ENCODE measurements at regions not wholly inside any gene's neighbourhood (a gene's known extent, or its start where the extent isn't known, plus 50 kb on each side); places are given as distances from the start of the nearest gene placed in this dataset.
"Not testable (repeated sequence)": the region's sequence is repeated elsewhere in the genome, so short reads cannot be mapped to it uniquely, and the experiment has no call there.

GRCh38 chr1:149336082-149336481, 138.8 kb upstream of the NBPF19 start:
- FAIRE-seq; H3K79me2 ChIP-seq (ENCODE audit: control insufficient read depth, insufficient read depth, low read length); H3K36me3 ChIP-seq (ENCODE audit: control insufficient read depth in 2 of 2, insufficient read depth in 2 of 2, low read length in 1 of 2); H2AFZ ChIP-seq (ENCODE audit: control insufficient read depth, low read depth, low read length); H3K4me2 ChIP-seq (ENCODE audit: control insufficient read depth, insufficient read depth); DNase-seq (ENCODE audit: low read depth, low spot score); H3K9me3 ChIP-seq (replicated peaks; ENCODE audit: control insufficient read depth, insufficient read depth, low read length); RAD21 ChIA-PET (ENCODE audit: unreplicated experiment); H4K20me1 ChIP-seq (ENCODE audit: control insufficient read depth, insufficient read depth); H3K4me3 ChIP-seq; SMC1A ChIA-PET (ENCODE audit: uncharacterized antibody, unreplicated experiment); H3K9ac ChIP-seq (ENCODE audit: control insufficient read depth, insufficient read depth, low read length); H3K27ac ChIP-seq (ENCODE audit: control insufficient read depth, insufficient read depth); in situ Hi-C loops (cut with MboI); intact Hi-C loops (cut with micrococcal nuclease; ENCODE audit: unreplicated experiment); POLR2A ChIA-PET; BruUV-seq (replicated peaks); CTCF ChIA-PET; H3K4me1 ChIP-seq (ENCODE audit: control insufficient read depth, insufficient read depth, low read length); H3K27me3 ChIP-seq (replicated peaks in 1 of 2; ENCODE audit: control insufficient read depth in 2 of 2, insufficient read depth in 2 of 2, low read length in 1 of 2); ATAC-seq: not testable (repeated sequence)
- no CpG with 5 or more reads among the region's 2 CpGs for WGBS (ENCODE audit: insufficient coverage, insufficient replicate concordance, low lambda C conversion rate, missing lambda C conversion rate)

GRCh38 chr1:149338221-149338691, 136.6 kb upstream of the NBPF19 start:
- CTCF ChIA-PET; RAD21 ChIA-PET (ENCODE audit: unreplicated experiment); H3K27me3 ChIP-seq (replicated peaks in 1 of 2; ENCODE audit: control insufficient read depth in 2 of 2, insufficient read depth in 2 of 2, low read length in 1 of 2); H4K20me1 ChIP-seq (ENCODE audit: control insufficient read depth, insufficient read depth); ATAC-seq; DNase-seq (ENCODE audit: low read depth, low spot score); H3K79me2 ChIP-seq (ENCODE audit: control insufficient read depth, insufficient read depth, low read length); H3K4me1 ChIP-seq (ENCODE audit: control insufficient read depth, insufficient read depth, low read length); POLR2A ChIA-PET; H3K9me3 ChIP-seq (replicated peaks; ENCODE audit: control insufficient read depth, insufficient read depth, low read length); intact Hi-C loops (cut with micrococcal nuclease; ENCODE audit: unreplicated experiment); H2AFZ ChIP-seq (ENCODE audit: control insufficient read depth, low read depth, low read length); H3K4me2 ChIP-seq (ENCODE audit: control insufficient read depth, insufficient read depth); H3K4me3 ChIP-seq; H3K9ac ChIP-seq (ENCODE audit: control insufficient read depth, insufficient read depth, low read length); in situ Hi-C loops (cut with MboI); BruUV-seq (replicated peaks); FAIRE-seq; SMC1A ChIA-PET (ENCODE audit: uncharacterized antibody, unreplicated experiment); H3K36me3 ChIP-seq (ENCODE audit: control insufficient read depth in 2 of 2, insufficient read depth in 2 of 2, low read length in 1 of 2); H3K27ac ChIP-seq (ENCODE audit: control insufficient read depth, insufficient read depth): not testable (repeated sequence)
- WGBS (ENCODE audit: insufficient coverage, insufficient replicate concordance, low lambda C conversion rate, missing lambda C conversion rate), result no CpG with 5 or more reads among the region's 18 CpGs

- H3K4me3 ChIP-seq; H3K4me1 ChIP-seq (ENCODE audit: control insufficient read depth, insufficient read depth, low read length); FAIRE-seq; DNase-seq (ENCODE audit: low read depth, low spot score); H3K27ac ChIP-seq (ENCODE audit: control insufficient read depth, insufficient read depth); POLR2A ChIA-PET; SMC1A ChIA-PET (ENCODE audit: uncharacterized antibody, unreplicated experiment); in situ Hi-C loops (cut with MboI); RAD21 ChIA-PET (ENCODE audit: unreplicated experiment); H3K9me3 ChIP-seq (replicated peaks; ENCODE audit: control insufficient read depth, insufficient read depth, low read length); H3K9ac ChIP-seq (ENCODE audit: control insufficient read depth, insufficient read depth, low read length); CTCF ChIA-PET; BruUV-seq (replicated peaks); H4K20me1 ChIP-seq (ENCODE audit: control insufficient read depth, insufficient read depth); ATAC-seq; H3K27me3 ChIP-seq (replicated peaks in 1 of 2; ENCODE audit: control insufficient read depth in 2 of 2, insufficient read depth in 2 of 2, low read length in 1 of 2); intact Hi-C loops (cut with micrococcal nuclease; ENCODE audit: unreplicated experiment); H3K36me3 ChIP-seq (ENCODE audit: control insufficient read depth in 2 of 2, insufficient read depth in 2 of 2, low read length in 1 of 2); H3K4me2 ChIP-seq (ENCODE audit: control insufficient read depth, insufficient read depth); H3K79me2 ChIP-seq (ENCODE audit: control insufficient read depth, insufficient read depth, low read length); H2AFZ ChIP-seq (ENCODE audit: control insufficient read depth, low read depth, low read length): not testable (repeated sequence)
- WGBS (ENCODE audit: insufficient coverage, insufficient replicate concordance, low lambda C conversion rate, missing lambda C conversion rate), result no CpG with 5 or more reads among the region's 7 CpGs
Observed at GRCh38 chr1:149338698-149339097, 136.1 kb upstream of the NBPF19 start.

- DNase-seq (ENCODE audit: low read depth, low spot score); FAIRE-seq; H4K20me1 ChIP-seq (ENCODE audit: control insufficient read depth, insufficient read depth); H3K36me3 ChIP-seq (ENCODE audit: control insufficient read depth in 2 of 2, insufficient read depth in 2 of 2, low read length in 1 of 2); in situ Hi-C loops (cut with MboI); H3K27ac ChIP-seq (ENCODE audit: control insufficient read depth, insufficient read depth); intact Hi-C loops (cut with micrococcal nuclease; ENCODE audit: unreplicated experiment); H3K27me3 ChIP-seq (replicated peaks in 1 of 2; ENCODE audit: control insufficient read depth in 2 of 2, insufficient read depth in 2 of 2, low read length in 1 of 2); POLR2A ChIA-PET; BruUV-seq (replicated peaks); CTCF ChIA-PET; H3K4me1 ChIP-seq (ENCODE audit: control insufficient read depth, insufficient read depth, low read length); RAD21 ChIA-PET (ENCODE audit: unreplicated experiment); ATAC-seq; H3K9me3 ChIP-seq (replicated peaks; ENCODE audit: control insufficient read depth, insufficient read depth, low read length); H3K4me2 ChIP-seq (ENCODE audit: control insufficient read depth, insufficient read depth); H2AFZ ChIP-seq (ENCODE audit: control insufficient read depth, low read depth, low read length); H3K4me3 ChIP-seq; H3K9ac ChIP-seq (ENCODE audit: control insufficient read depth, insufficient read depth, low read length); SMC1A ChIA-PET (ENCODE audit: uncharacterized antibody, unreplicated experiment); H3K79me2 ChIP-seq (ENCODE audit: control insufficient read depth, insufficient read depth, low read length): not testable (repeated sequence)
- WGBS (ENCODE audit: insufficient coverage, insufficient replicate concordance, low lambda C conversion rate, missing lambda C conversion rate), result no CpG with 5 or more reads among the region's 1 CpG
Observed at GRCh38 chr1:149349448-149349847, 125.4 kb upstream of the NBPF19 start.

All from GM12878 (cell line).